RCC 7860 (cell line): ENCODE measurements at regions not wholly inside any gene's neighbourhood (a gene's known extent, or its start where the extent isn't known, plus 50 kb on each side); places are given as distances from the start of the nearest gene placed in this dataset.
"Not testable (repeated sequence)": the region's sequence is repeated elsewhere in the genome, so short reads cannot be mapped to it uniquely, and the experiment has no call there.

ENCODE experiments used
- DNase-seq: peaks from one replicate; pipeline ENCODE4 v3.0.0-alpha.2; 2015; ENCODE audit warnings: low spot score
- FAIRE-seq: peaks from 2 replicates; lab custom pipeline; 2012; peaks lifted over from hg19 to GRCh38; lab: Jason Lieb, UNC

GRCh38 chr20:50435397-50436051 is 74.7 kb upstream of the PTPN1 start:
- FAIRE-seq (no peak), DNase-seq (no peak)

GRCh38 chr20:50436052-50436656 is 74.0 kb upstream of the PTPN1 start:
- FAIRE-seq (no peak), DNase-seq (no peak)

GRCh38 chr20:50436696-50437095 is 73.5 kb upstream of the PTPN1 start:
- DNase-seq (no peak), FAIRE-seq (no peak)

GRCh38 chr20:50438986-50439407 is 71.2 kb upstream of the PTPN1 start:
- FAIRE-seq: peak; percentile 90
- DNase-seq: peak; percentile 98

- FAIRE-seq (no peak), DNase-seq (no peak)
These were observed 70.4 kb upstream of the PTPN1 start for GRCh38 chr20:50439539-50440453.

- DNase-seq (no peak), FAIRE-seq (no peak)
These were observed 67.7 kb upstream of the PTPN1 start for GRCh38 chr20:50442512-50442911.

- no peak for FAIRE-seq
- no peak for DNase-seq
These were observed 64.6 kb upstream of the PTPN1 start for GRCh38 chr20:50445354-50446151.

- no peak for FAIRE-seq
- DNase-seq: no peak
These were observed 63.7 kb upstream of the PTPN1 start for GRCh38 chr20:50446351-50447101.

GRCh38 chr20:50447102-50447804 is 62.9 kb upstream of the PTPN1 start:
- FAIRE-seq: no peak

GRCh38 chr20:50447817-50448216 is 62.4 kb upstream of the PTPN1 start:
- FAIRE-seq: no peak
- DNase-seq: no peak

More at GRCh38 chr20:50447102-50447804, 62.9 kb upstream of the PTPN1 start:
- DNase-seq: no peak

GRCh38 chr20:50448625-50449403 is 61.4 kb upstream of the PTPN1 start:
- not testable (repeated sequence) for FAIRE-seq
- DNase-seq: peak; percentile 45

GRCh38 chr20:50449738-50450492 is 60.3 kb upstream of the PTPN1 start:
- DNase-seq: no peak
- no peak for FAIRE-seq

GRCh38 chr20:50450493-50450826 is 59.7 kb upstream of the PTPN1 start:
- DNase-seq (no peak), FAIRE-seq (no peak)

- no peak for FAIRE-seq
- DNase-seq: peak; percentile 37
These were observed 59.1 kb upstream of the PTPN1 start for GRCh38 chr20:50450881-50451752.

- not testable (repeated sequence) for FAIRE-seq, DNase-seq
These were observed 58.3 kb upstream of the PTPN1 start for GRCh38 chr20:50451792-50452425.

- DNase-seq: no peak
These were observed 56.5 kb upstream of the PTPN1 start for GRCh38 chr20:50453533-50454244.

More at GRCh38 chr20:50453533-50454244, 56.5 kb upstream of the PTPN1 start:
- FAIRE-seq: no peak
